K562 (cell line): ENCODE measurements at regions not wholly inside any gene's neighbourhood (a gene's known extent, or its start where the extent isn't known, plus 50 kb on each side); places are given as distances from the start of the nearest gene placed in this dataset.

Experiments used
- ATAC-seq: fragments of 200-7000 bp; cut with Tn5 transposase; 3 replicates; pipeline ENCODE4 v1.9.1; 2020; ENCODE audit warnings: moderate library complexity
- BruUV-seq: library from RNA; stranded (reverse); fragments of 400-500 nt; replicated peaks from 2 replicates; lab custom pipeline; 2021; lab: Mats Ljungman, UMichigan
- CTCF ChIA-PET: fragments of 300-600 bp; formaldehyde crosslinking; extraction: SDS; loops from one replicate; lab custom pipeline; 2021; ENCODE audit warnings: low intra/inter-chr PET ratio; lab: Yijun Ruan, JAX
- POLR2A ChIA-PET: fragments of 300-600, 350-650 bp; sonication (Branson Sonifier 250); formaldehyde crosslinking; extraction: SDS; loops from one replicate; lab custom pipeline; 2021; ENCODE audit warnings: antibody characterized with exemption, inconsistent platforms; lab: Yijun Ruan, JAX
- DNase-seq, 4 experiments: peaks; one replicate each; pipeline versions ENCODE4 v3.0.0 to v3.0.0-alpha.2; 2011 to 2018; ENCODE audit warnings: low spot score in 3 of 4, mixed read lengths in 3 of 4; ENCODE audit errors: extremely low read depth in 1 of 4
- FAIRE-seq: peaks from 2 replicates; lab custom pipeline; 2011; peaks lifted over from hg19 to GRCh38; lab: Jason Lieb, UNC
- H2AFZ ChIP-seq: 2 replicates; pipeline ENCODE4 v1.6.0; 2011; ENCODE audit warnings: low read depth, low read length, control low read depth, inconsistent platforms
- H3K27ac ChIP-seq: fragments of 200-600 bp; 3 replicates; pipeline ENCODE4 v1.8.0; 2011; ENCODE audit warnings: low read depth, mild to moderate bottlenecking, control low read depth, inconsistent platforms, low read length, moderate library complexity, mixed read lengths; ENCODE audit errors: extremely low read depth
- H3K27me3 ChIP-seq, 2 experiments: fragments of 300-600 bp in 1 of 2; 2 replicates in 1 of 2; 3 replicates in 1 of 2; pipeline versions ENCODE4 v1.6.0 to v1.8.0; 2011; ENCODE audit warnings: inconsistent platforms in 2 of 2, low read length in 2 of 2, mild to moderate bottlenecking in 1 of 2, mixed read lengths in 1 of 2, moderate library complexity in 1 of 2; ENCODE audit not compliant: control insufficient read depth in 2 of 2, insufficient read depth in 2 of 2
- H3K36me3 ChIP-seq: fragments of 300-600 bp; 3 replicates; pipeline ENCODE4 v1.8.0; 2011; ENCODE audit warnings: mild to moderate bottlenecking, low read length, inconsistent platforms; ENCODE audit not compliant: control insufficient read depth, insufficient read depth
- H3K4me1 ChIP-seq, 2 experiments: fragments of 200-600 bp in 1 of 2; replicated peaks in 1 of 2; 2 replicates in 1 of 2; 3 replicates in 1 of 2; pipeline versions ENCODE4 v1.5.1 to v1.8.0; 2011; ENCODE audit warnings: inconsistent platforms in 2 of 2, low read length in 2 of 2, mild to moderate bottlenecking in 1 of 2, mixed read lengths in 1 of 2, moderate library complexity in 1 of 2; ENCODE audit not compliant: control insufficient read depth in 2 of 2, insufficient read depth in 2 of 2
- H3K4me2 ChIP-seq: 2 replicates; pipeline ENCODE4 v1.6.1; 2011; ENCODE audit warnings: low read length, control low read depth, inconsistent platforms, mixed read lengths; ENCODE audit not compliant: insufficient read depth
- H3K4me3 ChIP-seq: fragments of 200-600 bp; sonication (generic), shearing (Covaris generic); 2 replicates; pipeline ENCODE4 v1.5.1; 2016; ENCODE audit warnings: control low read depth, inconsistent platforms
- H3K79me2 ChIP-seq: fragments of 200-600 bp; 3 replicates; pipeline ENCODE4 v1.8.0; 2011; ENCODE audit warnings: low read length, inconsistent platforms; ENCODE audit not compliant: control insufficient read depth, insufficient read depth
- H3K9ac ChIP-seq, 2 experiments: 2 replicates each; pipeline versions ENCODE4 v1.6.0 to v1.6.1; 2011; ENCODE audit warnings: low read depth in 2 of 2, low read length in 2 of 2, control low read depth in 1 of 2, inconsistent platforms in 1 of 2, mild to moderate bottlenecking in 1 of 2, mixed read lengths in 1 of 2; ENCODE audit not compliant: insufficient read depth in 1 of 2
- H3K9me1 ChIP-seq: one replicate; pipeline ENCODE4 v1.6.0; 2011; ENCODE audit warnings: inconsistent platforms, mild to moderate bottlenecking, low read length, moderate library complexity; ENCODE audit not compliant: control insufficient read depth, insufficient read depth
- H3K9me3 ChIP-seq: replicated peaks from 2 replicates; pipeline ENCODE4 v1.5.1; 2011; ENCODE audit warnings: low read depth, low read length, inconsistent platforms; ENCODE audit not compliant: control insufficient read depth, insufficient read depth
- H4K20me1 ChIP-seq: replicated peaks from 2 replicates; pipeline ENCODE4 v1.6.1; 2011; ENCODE audit warnings: low read length, inconsistent platforms, mixed read lengths; ENCODE audit not compliant: control insufficient read depth, insufficient read depth
- BDP1 ChIP-seq: IDR thresholded peaks from 3 replicates; pipeline ENCODE4 v1.6.1; 2011; ENCODE audit not compliant: insufficient read length, insufficient read depth
- CLOCK ChIP-seq: fragments of 250-450 bp; sonication (Bioruptor Pico); IDR thresholded peaks from 2 replicates; pipeline ENCODE4 v1.4.0; 2020; ENCODE audit warnings: mild to moderate bottlenecking, moderate library complexity, borderline replicate concordance
- DMBX1 ChIP-seq: fragments of 250-450 bp; sonication (Bioruptor Pico); IDR thresholded peaks from 2 replicates; pipeline ENCODE4 v1.8.0; 2022; ENCODE audit warnings: inconsistent platforms, mild to moderate bottlenecking, moderate library complexity, borderline replicate concordance
- JUN ChIP-seq, 2 experiments: sonication (generic) in 1 of 2; formaldehyde crosslinking in 1 of 2; IDR thresholded peaks; 2 replicates each; pipeline versions ENCODE4 v1.6.1 to v1.8.0; 2012 to 2022; ENCODE audit warnings: borderline replicate concordance in 2 of 2, mild to moderate bottlenecking in 2 of 2, improper control_type of control experiment in 1 of 2, low read depth in 1 of 2, low read length in 1 of 2, missing genetic modification reagents in 1 of 2
- JUNB ChIP-seq: fragments of 450-650 bp; formaldehyde crosslinking; conservative IDR thresholded peaks from 2 replicates; pipeline ENCODE4 v1.4.0; 2020; ENCODE audit warnings: mild to moderate bottlenecking
- KDM1A ChIP-seq, 2 experiments: fragments of 450-650 bp; IDR thresholded peaks; 2 replicates each; pipeline ENCODE4 v1.6.1; 2016; ENCODE audit warnings: mild to moderate bottlenecking in 2 of 2
- MBD1 ChIP-seq: fragments of 250-450 bp; sonication (Bioruptor Pico); IDR thresholded peaks from 2 replicates; pipeline ENCODE4 v1.8.0; 2022; ENCODE audit warnings: inconsistent platforms
- SFPQ ChIP-seq: fragments of 200-400 bp; formaldehyde crosslinking; IDR thresholded peaks from 2 replicates; pipeline ENCODE4 v1.6.1; 2017; ENCODE audit warnings: mild to moderate bottlenecking, low read depth, low read length, moderate library complexity
- SRF ChIP-seq, 2 experiments: fragments of 250-450, 450-650 bp in 1 of 2; sonication (Bioruptor Pico) in 1 of 2; sonication (generic) in 1 of 2; formaldehyde crosslinking; IDR thresholded peaks; 2 replicates each; pipeline versions ENCODE4 v1.5.0 to v1.5.1; 2020 to 2022; ENCODE audit warnings: mild to moderate bottlenecking in 1 of 2, missing genetic modification reagents in 1 of 2
- ZNF12 ChIP-seq: sonication (generic); formaldehyde crosslinking; IDR thresholded peaks from 2 replicates; pipeline ENCODE4 v1.4.0; 2020; ENCODE audit warnings: mild to moderate bottlenecking, missing genetic modification reagents
- ZNF143 ChIP-seq: sonication (generic); formaldehyde crosslinking; IDR thresholded peaks from 2 replicates; pipeline ENCODE4 v1.9.0; 2022; ENCODE audit warnings: mild to moderate bottlenecking, missing genetic modification reagents
- WGBS: fragments of 100-300 bp; shearing (Covaris generic); methylation state at CpG from one replicate; pipeline ENCODE4 v1.1.6; 2016; ENCODE audit warnings: low coverage, mixed read lengths; ENCODE audit not compliant: insufficient coverage; ENCODE audit errors: missing lambda C conversion rate; 5-methylcytosine and 5-hydroxymethylcytosine counted together
- in situ Hi-C: fragments of 300-500 bp; cut with MboI; formaldehyde crosslinking; loops from 4 replicates; pipeline ENCODE4 v1.15.0; 2018; ENCODE audit warnings: inconsistent platforms, mixed read lengths
- intact Hi-C: fragments of 100-400 bp; cut with micrococcal nuclease; formaldehyde crosslinking; loops from 2 replicates; pipeline ENCODE4 v1.14.2; 2022

DNA sequence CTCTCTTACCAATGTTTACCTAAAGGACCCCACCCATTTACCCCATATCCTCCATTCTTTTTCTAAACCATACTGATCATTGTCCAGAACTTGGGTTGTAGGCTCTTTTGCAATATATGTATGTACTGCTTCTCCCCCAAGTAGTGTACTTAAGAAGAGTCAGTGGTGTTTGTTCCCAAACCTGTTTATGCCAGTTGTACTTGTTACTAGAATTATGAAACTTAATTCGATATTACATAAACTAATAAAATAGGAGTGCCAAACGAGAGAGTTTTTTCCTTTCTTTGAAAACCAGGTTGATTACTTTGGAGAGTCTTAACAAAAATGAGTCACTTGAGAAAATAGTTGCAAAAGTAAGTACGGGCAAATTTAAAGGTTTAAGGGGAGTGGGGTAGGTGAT is 96.3 kb downstream of the GEMIN8 start:
- ATAC-seq (no peak), DNase-seq (no peak)
- no peak overlapping the region for H3K9ac ChIP-seq
- no peaks in the 10 kb centered on the region for H3K9me1 ChIP-seq
- H3K79me2 ChIP-seq, result no peaks in the 10 kb centered on the region
- H3K27ac ChIP-seq, result no peak overlapping the region
- BruUV-seq, result no TSS peak
- H3K27me3 ChIP-seq, result peaks cover 8 to 15% of the 10 kb centered on the region in 2 experiments; a peak in 3 of 5 replicates
- intact Hi-C loops (no loop called here), in situ Hi-C loops (no loop called here)
- H2AFZ ChIP-seq, result no peak overlapping the region
- H3K9me3 ChIP-seq, result no peaks in the 10 kb centered on the region
- peaks cover 0 to 5% of the 10 kb centered on the region in 2 experiments; a peak in 1 of 5 replicates for H3K4me1 ChIP-seq
- ChIA-PET POLR2A (interaction anchor here (1.2 kb wide), 1 partner anchor 10 kb away, joined by 3 read pairs; no protein-coding TSS in a partner anchor), CTCF (no interaction called here)
- 2% methylated on average over 3 of the region's 3 CpGs for WGBS
- TF ChIP-seq SFPQ (no peak), KDM1A (IDR thresholded peaks at IDR 0.05) (no peak), JUNB (no peak), CLOCK (CRISPR knock-in tag) (no peak), ZNF143 (CRISPR knock-in tag) (no peak), MBD1 (CRISPR knock-in tag) (no peak), JUN (IDR thresholded peaks at IDR 0.05; ENCODE audit: borderline replicate concordance, low read depth, low read length) (no peak), JUN (CRISPR knock-in tag; IDR thresholded peaks at IDR 0.05; ENCODE audit: borderline replicate concordance) (no peak), DMBX1 (CRISPR knock-in tag) (no peak), BDP1 (no peak), ZNF12 (CRISPR knock-in tag) (no peak), SRF (CRISPR knock-in tag; IDR thresholded peaks at IDR 0.05) (no peak)
- TF ChIP-seq, all 486 proteins: peak for 0
- Histone ChIP-seq H3K4me2 (no peak overlapping the region), H4K20me1 (no peaks in the 10 kb centered on the region), H3K4me3 (no peak overlapping the region), H3K36me3 (no peaks in the 10 kb centered on the region)
- no peak for FAIRE-seq
